ENCODE measurements at regions not wholly inside any gene's neighbourhood (a gene's known extent, or its start where the extent isn't known, plus 50 kb on each side); places are given as distances from the start of the nearest gene placed in this dataset.

GRCh38 chr3:95254758-95255157 is 1191.9 kb downstream of the NSUN3 start:
- Histone ChIP-seq H2AFZ (ENCODE audit: low read length) (no peak overlapping the region), H4K8ac (ENCODE audit: low read depth, low read length) (no peak overlapping the region), H3K4me3 (ENCODE audit: low read length in 2 of 2) (no peak overlapping the region), H3K4ac (ENCODE audit: low read length) (no peak overlapping the region), H3K4me1 (ENCODE audit: control insufficient read depth in 2 of 2, insufficient read depth in 1 of 2, low read depth in 1 of 2, low read length in 2 of 2) (no peaks in the 10 kb centered on the region), H3K79me1 (ENCODE audit: low read depth, low read length) (no peaks in the 10 kb centered on the region), H2BK12ac (ENCODE audit: low read length) (no peak overlapping the region), H3K4me2 (ENCODE audit: insufficient read depth, low read length, poor library complexity, severe bottlenecking) (no peak overlapping the region), H3K14ac (ENCODE audit: low read length) (no peak overlapping the region), H2BK120ac (ENCODE audit: low read depth, low read length) (no peak overlapping the region), H2BK5ac (ENCODE audit: low read length) (no peak overlapping the region), H3K9ac (ENCODE audit: low read depth, low read length, poor library complexity) (no peak overlapping the region), H3K27ac (replicated peaks; ENCODE audit: low read length) (no peak overlapping the region), H4K91ac (ENCODE audit: low read depth, low read length, poor library complexity) (no peak overlapping the region), H3K18ac (ENCODE audit: low read length) (no peak overlapping the region), H3K36me3 (replicated peaks in 1 of 2; ENCODE audit: control insufficient read depth in 2 of 2, insufficient read depth in 2 of 2, low read length in 2 of 2) (no peaks in the 10 kb centered on the region), H3K9me3 (replicated peaks in 1 of 2; ENCODE audit: control insufficient read depth in 2 of 2, insufficient read depth in 1 of 2, low read depth in 1 of 2, low read length in 2 of 2) (no peaks in the 10 kb centered on the region), H2BK15ac (ENCODE audit: low read length) (no peak overlapping the region), H2AK5ac (ENCODE audit: low read depth, low read length) (no peak overlapping the region), H3K23ac (ENCODE audit: low read depth, low read length, poor library complexity) (no peak overlapping the region), H3K27me3 (ENCODE audit: control insufficient read depth in 3 of 3, insufficient read depth in 3 of 3, low read depth in 1 of 3, low read length in 3 of 3) (no peaks in the 10 kb centered on the region)
- no CpG with 5 or more reads among the region's 6 CpGs for WGBS, 2 donors (ENCODE audit: extremely low coverage in 2 of 2, insufficient read length in 2 of 2, insufficient replicate concordance in 1 of 2)
- no peak for DNase-seq (ENCODE audit: low spot score)

GRCh38 chr3:95265129-95265528 is 1202.3 kb downstream of the NSUN3 start:
- Histone ChIP-seq H3K27ac (replicated peaks; ENCODE audit: low read length) (no peak overlapping the region), H2AK5ac (ENCODE audit: low read depth, low read length) (no peak overlapping the region), H2BK120ac (ENCODE audit: low read depth, low read length) (no peak overlapping the region), H2BK15ac (ENCODE audit: low read length) (no peak overlapping the region), H4K91ac (ENCODE audit: low read depth, low read length, poor library complexity) (no peak overlapping the region), H2AFZ (ENCODE audit: low read length) (no peak overlapping the region), H4K8ac (ENCODE audit: low read depth, low read length) (no peak overlapping the region), H2BK5ac (ENCODE audit: low read length) (no peak overlapping the region), H3K27me3 (ENCODE audit: control insufficient read depth in 3 of 3, insufficient read depth in 3 of 3, low read depth in 1 of 3, low read length in 3 of 3) (no peaks in the 10 kb centered on the region), H3K4ac (ENCODE audit: low read length) (no peak overlapping the region), H3K23ac (ENCODE audit: low read depth, low read length, poor library complexity) (no peak overlapping the region), H2BK12ac (ENCODE audit: low read length) (no peak overlapping the region), H3K18ac (ENCODE audit: low read length) (no peak overlapping the region), H3K36me3 (replicated peaks in 1 of 2; ENCODE audit: control insufficient read depth in 2 of 2, insufficient read depth in 2 of 2, low read length in 2 of 2) (no peaks in the 10 kb centered on the region), H3K4me3 (ENCODE audit: low read length in 2 of 2) (no peak overlapping the region), H3K4me1 (ENCODE audit: control insufficient read depth in 2 of 2, insufficient read depth in 1 of 2, low read depth in 1 of 2, low read length in 2 of 2) (no peaks in the 10 kb centered on the region), H3K4me2 (ENCODE audit: insufficient read depth, low read length, poor library complexity, severe bottlenecking) (no peak overlapping the region), H3K79me1 (ENCODE audit: low read depth, low read length) (no peaks in the 10 kb centered on the region), H3K9ac (ENCODE audit: low read depth, low read length, poor library complexity) (no peak overlapping the region), H3K14ac (ENCODE audit: low read length) (no peak overlapping the region), H3K9me3 (replicated peaks in 1 of 2; ENCODE audit: control insufficient read depth in 2 of 2, insufficient read depth in 1 of 2, low read depth in 1 of 2, low read length in 2 of 2) (no peaks in the 10 kb centered on the region)
- WGBS, 2 donors (ENCODE audit: extremely low coverage in 2 of 2, insufficient read length in 2 of 2, insufficient replicate concordance in 1 of 2) = no CpG with 5 or more reads among the region's 3 CpGs
- DNase-seq (ENCODE audit: low spot score) = no peak

GRCh38 chr3:95271395-95271794 is 1208.5 kb downstream of the NSUN3 start:
- Histone ChIP-seq H3K4me2 (ENCODE audit: insufficient read depth, low read length, poor library complexity, severe bottlenecking) (no peak overlapping the region), H2AFZ (ENCODE audit: low read length) (no peak overlapping the region), H3K18ac (ENCODE audit: low read length) (no peak overlapping the region), H2BK15ac (ENCODE audit: low read length) (no peak overlapping the region), H3K79me1 (ENCODE audit: low read depth, low read length) (no peaks in the 10 kb centered on the region), H3K36me3 (replicated peaks in 1 of 2; ENCODE audit: control insufficient read depth in 2 of 2, insufficient read depth in 2 of 2, low read length in 2 of 2) (no peaks in the 10 kb centered on the region), H3K14ac (ENCODE audit: low read length) (no peak overlapping the region), H3K4ac (ENCODE audit: low read length) (no peak overlapping the region), H2BK5ac (ENCODE audit: low read length) (no peak overlapping the region), H3K4me3 (ENCODE audit: low read length in 2 of 2) (no peak overlapping the region), H3K23ac (ENCODE audit: low read depth, low read length, poor library complexity) (no peak overlapping the region), H4K91ac (ENCODE audit: low read depth, low read length, poor library complexity) (no peak overlapping the region), H3K4me1 (ENCODE audit: control insufficient read depth in 2 of 2, insufficient read depth in 1 of 2, low read depth in 1 of 2, low read length in 2 of 2) (no peaks in the 10 kb centered on the region), H3K9me3 (replicated peaks in 1 of 2; ENCODE audit: control insufficient read depth in 2 of 2, insufficient read depth in 1 of 2, low read depth in 1 of 2, low read length in 2 of 2) (no peaks in the 10 kb centered on the region), H3K9ac (ENCODE audit: low read depth, low read length, poor library complexity) (no peak overlapping the region), H2BK12ac (ENCODE audit: low read length) (no peak overlapping the region), H2BK120ac (ENCODE audit: low read depth, low read length) (no peak overlapping the region), H4K8ac (ENCODE audit: low read depth, low read length) (no peak overlapping the region), H2AK5ac (ENCODE audit: low read depth, low read length) (no peak overlapping the region), H3K27ac (replicated peaks; ENCODE audit: low read length) (no peak overlapping the region), H3K27me3 (ENCODE audit: control insufficient read depth in 3 of 3, insufficient read depth in 3 of 3, low read depth in 1 of 3, low read length in 3 of 3) (no peaks in the 10 kb centered on the region)
- no CpG with 5 or more reads among the region's 1 CpG for WGBS, 2 donors (ENCODE audit: extremely low coverage in 2 of 2, insufficient read length in 2 of 2, insufficient replicate concordance in 1 of 2)
- no peak for DNase-seq (ENCODE audit: low spot score)

GRCh38 chr3:95272166-95272565 is 1209.3 kb downstream of the NSUN3 start:
- H3K79me1 ChIP-seq (ENCODE audit: low read depth, low read length) = no peaks in the 10 kb centered on the region
- H2AK5ac ChIP-seq (ENCODE audit: low read depth, low read length) = no peak overlapping the region
- H2BK15ac ChIP-seq (ENCODE audit: low read length) = no peak overlapping the region
- no peak overlapping the region for H3K4me3 ChIP-seq (ENCODE audit: low read length in 2 of 2)
- no peak overlapping the region for H3K9ac ChIP-seq (ENCODE audit: low read depth, low read length, poor library complexity)
- no CpG with 5 or more reads among the region's 3 CpGs for whole genome bisulfite sequencing, 2 donors (ENCODE audit: extremely low coverage in 2 of 2, insufficient read length in 2 of 2, insufficient replicate concordance in 1 of 2)
- no peaks in the 10 kb centered on the region for H3K4me1 ChIP-seq (ENCODE audit: control insufficient read depth in 2 of 2, insufficient read depth in 1 of 2, low read depth in 1 of 2, low read length in 2 of 2)
- no peak overlapping the region for H2BK5ac ChIP-seq (ENCODE audit: low read length)
- no peaks in the 10 kb centered on the region for H3K36me3 ChIP-seq (replicated peaks in 1 of 2; ENCODE audit: control insufficient read depth in 2 of 2, insufficient read depth in 2 of 2, low read length in 2 of 2)
- no peak overlapping the region for H3K27ac ChIP-seq (replicated peaks; ENCODE audit: low read length)
- H3K27me3 ChIP-seq (ENCODE audit: control insufficient read depth in 3 of 3, insufficient read depth in 3 of 3, low read depth in 1 of 3, low read length in 3 of 3) = no peaks in the 10 kb centered on the region
- no peak overlapping the region for H3K23ac ChIP-seq (ENCODE audit: low read depth, low read length, poor library complexity)
- no peak overlapping the region for H4K8ac ChIP-seq (ENCODE audit: low read depth, low read length)
- no peak overlapping the region for H3K14ac ChIP-seq (ENCODE audit: low read length)
- H3K4ac ChIP-seq (ENCODE audit: low read length) = no peak overlapping the region
- no peak overlapping the region for H2BK12ac ChIP-seq (ENCODE audit: low read length)
- H3K4me2 ChIP-seq (ENCODE audit: insufficient read depth, low read length, poor library complexity, severe bottlenecking) = no peak overlapping the region
- H4K91ac ChIP-seq (ENCODE audit: low read depth, low read length, poor library complexity) = no peak overlapping the region
- H3K9me3 ChIP-seq (replicated peaks in 1 of 2; ENCODE audit: control insufficient read depth in 2 of 2, insufficient read depth in 1 of 2, low read depth in 1 of 2, low read length in 2 of 2) = no peaks in the 10 kb centered on the region
- no peak for DNase-seq (ENCODE audit: low spot score)
- H2BK120ac ChIP-seq (ENCODE audit: low read depth, low read length) = no peak overlapping the region
- H2AFZ ChIP-seq (ENCODE audit: low read length) = no peak overlapping the region
- H3K18ac ChIP-seq (ENCODE audit: low read length) = no peak overlapping the region

Data from neuronal stem cell (in vitro differentiated cells).